A549 (cell line): ENCODE measurements at regions not wholly inside any gene's neighbourhood (a gene's known extent, or its start where the extent isn't known, plus 50 kb on each side); places are given as distances from the start of the nearest gene placed in this dataset.

Experiments used
- ATAC-seq, 2 experiments: fragments of 200-7000 bp in 1 of 2; fragments of >200 bp in 1 of 2; cut with Nextera tagmentation in 1 of 2; cut with Tn5 transposase in 1 of 2; 3 replicates each; pipeline versions ENCODE4 v1.8.0 to v1.9.1; 2018 to 2020; ENCODE audit warnings: mild to moderate bottlenecking in 1 of 2, moderate library complexity in 1 of 2
- CTCF ChIA-PET: fragments of 300-600 bp; sonication (Branson Sonifier 250); formaldehyde crosslinking; extraction: SDS; loops from one replicate; lab custom pipeline; 2021; ENCODE audit warnings: antibody characterized with exemption, inconsistent platforms; lab: Yijun Ruan, JAX
- POLR2A ChIA-PET: fragments of 350-600 bp; formaldehyde crosslinking; extraction: SDS; loops from one replicate; lab custom pipeline; 2021; ENCODE audit warnings: antibody characterized with exemption, inconsistent platforms; lab: Yijun Ruan, JAX
- DNase-seq, 2 experiments: peaks; one replicate each; pipeline versions ENCODE4 v3.0.0 to v3.0.0-alpha.2; 2011 to 2016; ENCODE audit warnings: low read depth in 1 of 2, low spot score in 1 of 2
- FAIRE-seq: peaks from 2 replicates; lab custom pipeline; 2011; peaks lifted over from hg19 to GRCh38; lab: Jason Lieb, UNC
- H3K27ac ChIP-seq, 2 experiments: fragments of >200 bp; sonication (Bioruptor Twin); formaldehyde crosslinking; 3 replicates each; pipeline ENCODE4 v1.5.1; 2016 to 2017
- H3K4me1 ChIP-seq: fragments of >200 bp; sonication (Bioruptor Twin); formaldehyde crosslinking; 3 replicates; pipeline ENCODE4 v1.6.1; 2016
- H3K4me2 ChIP-seq: fragments of >200 bp; sonication (Bioruptor Twin); formaldehyde crosslinking; 3 replicates; pipeline ENCODE4 v1.6.1; 2016
- H3K4me3 ChIP-seq: fragments of >200 bp; sonication (Bioruptor Twin); formaldehyde crosslinking; 3 replicates; pipeline ENCODE4 v1.5.1; 2016
- H3K9me3 ChIP-seq: fragments of >200 bp; sonication (Bioruptor Twin); formaldehyde crosslinking; 3 replicates; pipeline ENCODE4 v1.6.1; 2016
- CBX8 ChIP-seq: fragments of 200-600 bp; sonication (generic); IDR thresholded peaks from 2 replicates; pipeline ENCODE4 v1.6.1; 2016
- E2F6 ChIP-seq: IDR thresholded peaks from 2 replicates; pipeline ENCODE4 v1.6.1; 2012; ENCODE audit warnings: low read depth, borderline replicate concordance
- EHF ChIP-seq: fragments of 250-450 bp; sonication (Bioruptor Pico); IDR thresholded peaks from 2 replicates; pipeline ENCODE4 v1.5.0; 2020; ENCODE audit warnings: mild to moderate bottlenecking
- EHMT2 ChIP-seq: fragments of 200-600 bp; sonication (generic); IDR thresholded peaks from 2 replicates; pipeline ENCODE4 v1.6.1; 2016; ENCODE audit warnings: antibody characterized with exemption, low read depth, mild to moderate bottlenecking, moderate library complexity
- ESRRA ChIP-seq: fragments of 150-350 bp; IDR thresholded peaks from 2 replicates; pipeline ENCODE4 v1.6.1; 2014; ENCODE audit warnings: mild to moderate bottlenecking, low read length, borderline replicate concordance
- FOSB ChIP-seq: fragments of 250-450 bp; sonication (Bioruptor Pico); IDR thresholded peaks from 2 replicates; pipeline ENCODE4 v1.5.0; 2020; ENCODE audit warnings: mild to moderate bottlenecking, moderate library complexity
- FOSL2 ChIP-seq, 2 experiments: fragments of 450-650 bp in 1 of 2; fragments of >200 bp in 1 of 2; sonication (Bioruptor Twin) in 1 of 2; formaldehyde crosslinking; IDR thresholded peaks; 2 replicates each; pipeline versions ENCODE4 v1.5.0 to v1.6.1; 2016 to 2020; ENCODE audit warnings: mild to moderate bottlenecking in 1 of 2, moderate library complexity in 1 of 2
- FOXS1 ChIP-seq: fragments of 250-450 bp; sonication (Bioruptor Pico); IDR thresholded peaks from 2 replicates; pipeline ENCODE4 v1.5.0; 2020; ENCODE audit warnings: mild to moderate bottlenecking, moderate library complexity
- HEYL ChIP-seq: fragments of 250-450 bp; sonication (Bioruptor Pico); IDR thresholded peaks from 2 replicates; pipeline ENCODE4 v1.8.0; 2021; ENCODE audit warnings: mild to moderate bottlenecking, moderate library complexity
- HOXA7 ChIP-seq: fragments of 250-450 bp; sonication (Bioruptor Pico); IDR thresholded peaks from 2 replicates; pipeline ENCODE4 v1.5.0; 2020; ENCODE audit warnings: mild to moderate bottlenecking, moderate library complexity
- KDM1A ChIP-seq: fragments of 200-600 bp; sonication (generic); IDR thresholded peaks from 2 replicates; pipeline ENCODE4 v1.6.1; 2016; ENCODE audit warnings: low read depth, mild to moderate bottlenecking
- MAZ ChIP-seq: fragments of 150-350 bp; IDR thresholded peaks from 2 replicates; pipeline ENCODE4 v1.6.1; 2014; ENCODE audit warnings: antibody characterized with exemption, low read depth, low read length, borderline replicate concordance
- MYC ChIP-seq: IDR thresholded peaks from 2 replicates; pipeline ENCODE4 v1.6.1; 2012; ENCODE audit warnings: mild to moderate bottlenecking, inconsistent platforms, low read length, improper control_type of control experiment, borderline replicate concordance
- NFE2L2 ChIP-seq: fragments of 150-350 bp; conservative IDR thresholded peaks from 2 replicates; pipeline ENCODE4 v1.6.1; 2014; ENCODE audit warnings: low read length
- POLR2A ChIP-seq: IDR thresholded peaks from 2 replicates; pipeline ENCODE4 v1.6.1; 2012; ENCODE audit warnings: mild to moderate bottlenecking, low read length
- RARB ChIP-seq: fragments of 250-450 bp; sonication (Bioruptor Pico); IDR thresholded peaks from 2 replicates; pipeline ENCODE4 v1.8.0; 2021; ENCODE audit warnings: mild to moderate bottlenecking, moderate library complexity
- RCOR1 ChIP-seq: fragments of 150-350 bp; IDR thresholded peaks from 2 replicates; pipeline ENCODE4 v1.6.1; 2014; ENCODE audit warnings: antibody characterized with exemption, low read length, low read depth
- RFX5 ChIP-seq: fragments of 450-650 bp; IDR thresholded peaks from 2 replicates; pipeline ENCODE4 v1.7.1; 2014; ENCODE audit warnings: antibody characterized with exemption, mild to moderate bottlenecking, moderate library complexity
- RNF2 ChIP-seq: fragments of 200-600 bp; sonication (generic); IDR thresholded peaks from 2 replicates; pipeline ENCODE4 v1.6.1; 2016; ENCODE audit warnings: low read depth, mild to moderate bottlenecking, antibody characterized with exemption, moderate library complexity, borderline replicate concordance
- ZC3H11A ChIP-seq: fragments of 450-650 bp; IDR thresholded peaks from 2 replicates; pipeline ENCODE4 v1.6.1; 2014; ENCODE audit warnings: antibody characterized with exemption, mild to moderate bottlenecking
- ZNF302 ChIP-seq: fragments of 250-450 bp; sonication (Bioruptor Pico); IDR thresholded peaks from 2 replicates; pipeline ENCODE4 v1.9.0; 2021; ENCODE audit warnings: inconsistent platforms, mild to moderate bottlenecking, moderate library complexity
- WGBS: methylation state at CpG from one replicate; pipeline ENCODE4 v1.1.6; 2017; ENCODE audit errors: missing lambda C conversion rate; 5-methylcytosine and 5-hydroxymethylcytosine counted together
- TF ChIP-seq, protein P1 (sequence below): fragments of >200 bp; sonication (Bioruptor Twin); formaldehyde crosslinking; IDR thresholded peaks from 3 replicates; pipeline ENCODE4 v1.6.1; 2016
- TF ChIP-seq, protein P2 (sequence below): fragments of 450-650 bp; IDR thresholded peaks from 2 replicates; pipeline ENCODE4 v1.6.1; 2014; ENCODE audit warnings: antibody characterized with exemption
- TF ChIP-seq, protein P3 (sequence below): fragments of 250-450 bp; sonication (Bioruptor Pico); IDR thresholded peaks from 2 replicates; pipeline ENCODE4 v1.5.0; 2020; ENCODE audit warnings: low read depth, mild to moderate bottlenecking, moderate library complexity

DNA sequence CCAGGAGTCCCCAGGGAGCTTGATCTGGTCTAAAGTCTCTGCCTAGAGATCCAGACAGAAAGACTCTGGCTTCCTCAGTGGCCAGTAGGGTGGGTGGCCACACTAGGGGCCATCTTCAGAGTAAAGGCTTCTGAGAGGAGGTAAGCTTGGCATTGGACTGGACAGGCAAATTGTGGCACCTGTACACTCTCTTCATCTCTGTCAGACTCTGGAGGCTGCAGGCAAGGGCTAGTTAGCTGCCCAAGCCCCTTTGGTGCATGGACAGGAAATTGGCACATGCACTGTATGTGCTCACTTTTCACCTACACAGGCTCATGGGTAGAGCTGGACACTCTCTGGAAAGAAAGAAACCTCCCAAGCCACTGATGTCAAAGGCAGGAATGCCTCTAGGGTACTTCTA is 142.8 kb downstream of the PJA1 start:
- POLR2A ChIA-PET: no interaction called here
- H3K27ac ChIP-seq: no peak overlapping the region
- CTCF ChIA-PET: interaction anchor here (1.0 kb wide), 1 partner anchor 25 kb away, joined by 3 read pairs; no protein-coding TSS in a partner anchor
- no peak overlapping the region for H3K4me3 ChIP-seq
- no peak for TF ChIP-seq EHF (CRISPR knock-in tag)
- TF ChIP-seq RNF2: no peak
- TF ChIP-seq FOSB: no peak
- no peak for TF ChIP-seq FOXS1 (CRISPR knock-in tag)
- no peak for TF ChIP-seq MYC
- TF ChIP-seq NFE2L2: no peak
- no peak for TF ChIP-seq CBX8
- TF ChIP-seq RCOR1: no peak
- TF ChIP-seq HEYL (CRISPR knock-in tag): no peak
- no peak for TF ChIP-seq RARB (CRISPR knock-in tag)
- TF ChIP-seq POLR2A: no peak
- TF ChIP-seq, protein P1, sequence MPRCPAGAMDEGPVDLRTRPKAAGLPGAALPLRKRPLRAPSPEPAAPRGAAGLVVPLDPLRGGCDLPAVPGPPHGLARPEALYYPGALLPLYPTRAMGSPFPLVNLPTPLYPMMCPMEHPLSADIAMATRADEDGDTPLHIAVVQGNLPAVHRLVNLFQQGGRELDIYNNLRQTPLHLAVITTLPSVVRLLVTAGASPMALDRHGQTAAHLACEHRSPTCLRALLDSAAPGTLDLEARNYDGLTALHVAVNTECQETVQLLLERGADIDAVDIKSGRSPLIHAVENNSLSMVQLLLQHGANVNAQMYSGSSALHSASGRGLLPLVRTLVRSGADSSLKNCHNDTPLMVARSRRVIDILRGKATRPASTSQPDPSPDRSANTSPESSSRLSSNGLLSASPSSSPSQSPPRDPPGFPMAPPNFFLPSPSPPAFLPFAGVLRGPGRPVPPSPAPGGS: no peak
- no peak for TF ChIP-seq E2F6
- no peak for TF ChIP-seq RFX5
- TF ChIP-seq ZNF302: no peak
- no peaks in the 10 kb centered on the region; the same call in 2 of the 3 replicates for H3K9me3 ChIP-seq
- no peak for ATAC-seq
- FAIRE-seq: no peak
- no peak for DNase-seq
- no peak overlapping the region for H3K4me2 ChIP-seq
- H3K4me1 ChIP-seq: peaks cover 7% of the 10 kb centered on the region; the same call in 2 of the 3 replicates

- Histone ChIP-seq H3K4me2 (no peak overlapping the region), H3K4me3 (no peak overlapping the region), H3K9me3 (no peaks in the 10 kb centered on the region; the same call in 2 of the 3 replicates), H3K27ac (no peak overlapping the region), H3K4me1 (no peaks in the 10 kb centered on the region)
- no peak for TF ChIP-seq POLR2A
- TF ChIP-seq ESRRA: no peak
- no peak for TF ChIP-seq EHF (CRISPR knock-in tag)
- TF ChIP-seq RNF2: no peak
- no peak for TF ChIP-seq NFE2L2
- TF ChIP-seq MYC: no peak
- TF ChIP-seq, protein P1: no peak
- TF ChIP-seq HOXA7: no peak
- TF ChIP-seq, protein P2, sequence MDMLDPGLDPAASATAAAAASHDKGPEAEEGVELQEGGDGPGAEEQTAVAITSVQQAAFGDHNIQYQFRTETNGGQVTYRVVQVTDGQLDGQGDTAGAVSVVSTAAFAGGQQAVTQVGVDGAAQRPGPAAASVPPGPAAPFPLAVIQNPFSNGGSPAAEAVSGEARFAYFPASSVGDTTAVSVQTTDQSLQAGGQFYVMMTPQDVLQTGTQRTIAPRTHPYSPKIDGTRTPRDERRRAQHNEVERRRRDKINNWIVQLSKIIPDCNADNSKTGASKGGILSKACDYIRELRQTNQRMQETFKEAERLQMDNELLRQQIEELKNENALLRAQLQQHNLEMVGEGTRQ: no peak
- no peak for TF ChIP-seq RARB (CRISPR knock-in tag)
- no peak for TF ChIP-seq FOXS1 (CRISPR knock-in tag)
- no peak for TF ChIP-seq MAZ
- no peak for TF ChIP-seq EHMT2
- no peak for TF ChIP-seq KDM1A
- no peak for TF ChIP-seq ZC3H11A
- TF ChIP-seq HEYL (CRISPR knock-in tag): no peak
- no peak for TF ChIP-seq CBX8
- no peak for TF ChIP-seq FOSL2 (IDR thresholded peaks at IDR 0.05)
- TF ChIP-seq FOSL2 (CRISPR knock-in tag; IDR thresholded peaks at IDR 0.05): no peak
- TF ChIP-seq, protein P3, sequence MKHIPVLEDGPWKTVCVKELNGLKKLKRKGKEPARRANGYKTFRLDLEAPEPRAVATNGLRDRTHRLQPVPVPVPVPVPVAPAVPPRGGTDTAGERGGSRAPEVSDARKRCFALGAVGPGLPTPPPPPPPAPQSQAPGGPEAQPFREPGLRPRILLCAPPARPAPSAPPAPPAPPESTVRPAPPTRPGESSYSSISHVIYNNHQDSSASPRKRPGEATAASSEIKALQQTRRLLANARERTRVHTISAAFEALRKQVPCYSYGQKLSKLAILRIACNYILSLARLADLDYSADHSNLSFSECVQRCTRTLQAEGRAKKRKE (CRISPR knock-in tag): no peak
- ChIA-PET POLR2A (interaction anchor here (0.5 kb wide), 1 partner anchor 200 kb away, joined by 4 read pairs; no protein-coding TSS in a partner anchor), CTCF (no interaction called here)
- FAIRE-seq (no peak), ATAC-seq (no peak), DNase-seq (no peak)
- 75% methylated on average over 4 of the region's 10 CpGs for WGBS
Measured at GRCh38 chrX:69021141-69021960, 143.9 kb downstream of the PJA1 start.
